ENCODE measurements at regions not wholly inside any gene's neighbourhood (a gene's known extent, or its start where the extent isn't known, plus 50 kb on each side); places are given as distances from the start of the nearest gene placed in this dataset.
"Not testable (repeated sequence)": the region's sequence is repeated elsewhere in the genome, so short reads cannot be mapped to it uniquely, and the experiment has no call there.

GRCh38 chr17:55911186-55911585, 160.3 kb downstream of the PCTP start:
- no peak overlapping the region for H3K9ac ChIP-seq (ENCODE audit: low read depth, low read length)
- H3K4me1 ChIP-seq (ENCODE audit: control insufficient read depth, insufficient read depth, low read length), result no peaks in the 10 kb centered on the region
- no peak overlapping the region for H3K4me2 ChIP-seq (ENCODE audit: low read length)
- H3K9me3 ChIP-seq (replicated peaks; ENCODE audit: low read length), result no peaks in the 10 kb centered on the region
- no peaks in the 10 kb centered on the region for H3K36me3 ChIP-seq (ENCODE audit: insufficient read depth, low read length)
- H3K4me3 ChIP-seq (ENCODE audit: low read length), result no peak overlapping the region
- no peaks in the 10 kb centered on the region for H3K27me3 ChIP-seq (ENCODE audit: control insufficient read depth, insufficient read depth, low read length)

- no peak overlapping the region for H3K4me3 ChIP-seq (ENCODE audit: low read length)
- no peak overlapping the region for H3K9ac ChIP-seq (ENCODE audit: low read depth, low read length)
- no peaks in the 10 kb centered on the region for H3K4me1 ChIP-seq (ENCODE audit: control insufficient read depth, insufficient read depth, low read length)
- no peaks in the 10 kb centered on the region for H3K27me3 ChIP-seq (ENCODE audit: control insufficient read depth, insufficient read depth, low read length)
- H3K4me2 ChIP-seq (ENCODE audit: low read length), result no peak overlapping the region
- H3K36me3 ChIP-seq (ENCODE audit: insufficient read depth, low read length), result no peaks in the 10 kb centered on the region
- H3K9me3 ChIP-seq (replicated peaks; ENCODE audit: low read length), result no peaks in the 10 kb centered on the region
Observed at GRCh38 chr17:55925440-55925839, 174.6 kb downstream of the PCTP start.

- no peaks in the 10 kb centered on the region for H3K36me3 ChIP-seq (ENCODE audit: insufficient read depth, low read length)
- no peak overlapping the region for H3K4me3 ChIP-seq (ENCODE audit: low read length)
- no peaks in the 10 kb centered on the region for H3K9me3 ChIP-seq (replicated peaks; ENCODE audit: low read length)
- H3K4me2 ChIP-seq (ENCODE audit: low read length), result peak overlapping the region; percentile 16
- H3K27me3 ChIP-seq (ENCODE audit: control insufficient read depth, insufficient read depth, low read length), result no peaks in the 10 kb centered on the region
- H3K4me1 ChIP-seq (ENCODE audit: control insufficient read depth, insufficient read depth, low read length), result no peaks in the 10 kb centered on the region
- no peak overlapping the region for H3K9ac ChIP-seq (ENCODE audit: low read depth, low read length)
Observed at GRCh38 chr17:55926276-55926990, 175.6 kb downstream of the PCTP start.

- Histone ChIP-seq H3K9ac (ENCODE audit: low read depth, low read length) (no peak overlapping the region), H3K4me3 (ENCODE audit: low read length) (no peak overlapping the region)
Observed at GRCh38 chr17:55930291-55930809, 179.5 kb downstream of the PCTP start.

GRCh38 chr17:55931446-55931845, 180.6 kb downstream of the PCTP start:
- H3K4me2 ChIP-seq (ENCODE audit: low read length), result no peak overlapping the region
- H3K27me3 ChIP-seq (ENCODE audit: control insufficient read depth, insufficient read depth, low read length), result no peaks in the 10 kb centered on the region
- no peaks in the 10 kb centered on the region for H3K9me3 ChIP-seq (replicated peaks; ENCODE audit: low read length)
- H3K4me1 ChIP-seq (ENCODE audit: control insufficient read depth, insufficient read depth, low read length), result no peaks in the 10 kb centered on the region
- no peaks in the 10 kb centered on the region for H3K36me3 ChIP-seq (ENCODE audit: insufficient read depth, low read length)
- H3K4me3 ChIP-seq (ENCODE audit: low read length), result no peak overlapping the region
- no peak overlapping the region for H3K9ac ChIP-seq (ENCODE audit: low read depth, low read length)

More at GRCh38 chr17:55930291-55930809, 179.5 kb downstream of the PCTP start:
- H3K4me1 ChIP-seq (ENCODE audit: control insufficient read depth, insufficient read depth, low read length), result no peaks in the 10 kb centered on the region
- H3K4me2 ChIP-seq (ENCODE audit: low read length), result no peak overlapping the region
- H3K9me3 ChIP-seq (replicated peaks; ENCODE audit: low read length), result no peaks in the 10 kb centered on the region
- H3K36me3 ChIP-seq (ENCODE audit: insufficient read depth, low read length), result no peaks in the 10 kb centered on the region
- no peaks in the 10 kb centered on the region for H3K27me3 ChIP-seq (ENCODE audit: control insufficient read depth, insufficient read depth, low read length)

GRCh38 chr17:55932973-55933372, 182.1 kb downstream of the PCTP start:
- Histone ChIP-seq H3K27me3 (ENCODE audit: control insufficient read depth, insufficient read depth, low read length) (no peaks in the 10 kb centered on the region), H3K4me3 (ENCODE audit: low read length) (no peak overlapping the region), H3K4me1 (ENCODE audit: control insufficient read depth, insufficient read depth, low read length) (no peaks in the 10 kb centered on the region), H3K4me2 (ENCODE audit: low read length) (no peak overlapping the region), H3K9ac (ENCODE audit: low read depth, low read length) (no peak overlapping the region), H3K36me3 (ENCODE audit: insufficient read depth, low read length) (no peaks in the 10 kb centered on the region), H3K9me3 (replicated peaks; ENCODE audit: low read length) (no peaks in the 10 kb centered on the region)

GRCh38 chr17:55939181-55939810, 188.4 kb downstream of the PCTP start:
- not testable (repeated sequence) for H3K4me3 ChIP-seq (ENCODE audit: low read length); H3K36me3 ChIP-seq (ENCODE audit: insufficient read depth, low read length); H3K9ac ChIP-seq (ENCODE audit: low read depth, low read length); H3K4me1 ChIP-seq (ENCODE audit: control insufficient read depth, insufficient read depth, low read length); H3K4me2 ChIP-seq (ENCODE audit: low read length); H3K9me3 ChIP-seq (replicated peaks; ENCODE audit: low read length); H3K27me3 ChIP-seq (ENCODE audit: control insufficient read depth, insufficient read depth, low read length)

GRCh38 chr17:55959756-55960155, 193.5 kb upstream of the ANKFN1 start:
- Histone ChIP-seq H3K9ac (ENCODE audit: low read depth, low read length) (no peak overlapping the region), H3K9me3 (replicated peaks; ENCODE audit: low read length) (no peaks in the 10 kb centered on the region), H3K36me3 (ENCODE audit: insufficient read depth, low read length) (no peaks in the 10 kb centered on the region), H3K4me3 (ENCODE audit: low read length) (no peak overlapping the region), H3K27me3 (ENCODE audit: control insufficient read depth, insufficient read depth, low read length) (peaks cover 4% of the 10 kb centered on the region), H3K4me2 (ENCODE audit: low read length) (no peak overlapping the region), H3K4me1 (ENCODE audit: control insufficient read depth, insufficient read depth, low read length) (no peaks in the 10 kb centered on the region)

- Histone ChIP-seq H3K27me3 (ENCODE audit: control insufficient read depth, insufficient read depth, low read length) (peaks cover 4% of the 10 kb centered on the region), H3K4me1 (ENCODE audit: control insufficient read depth, insufficient read depth, low read length) (no peaks in the 10 kb centered on the region), H3K4me3 (ENCODE audit: low read length) (no peak overlapping the region), H3K9me3 (replicated peaks; ENCODE audit: low read length) (no peaks in the 10 kb centered on the region), H3K4me2 (ENCODE audit: low read length) (no peak overlapping the region), H3K9ac (ENCODE audit: low read depth, low read length) (no peak overlapping the region), H3K36me3 (ENCODE audit: insufficient read depth, low read length) (no peaks in the 10 kb centered on the region)
Observed at GRCh38 chr17:55961386-55961785, 191.9 kb upstream of the ANKFN1 start.

GRCh38 chr17:55962951-55963401, 190.3 kb upstream of the ANKFN1 start:
- no peak overlapping the region for H3K9ac ChIP-seq (ENCODE audit: low read depth, low read length)
- H3K27me3 ChIP-seq (ENCODE audit: control insufficient read depth, insufficient read depth, low read length), result peaks cover 4% of the 10 kb centered on the region
- no peak overlapping the region for H3K4me2 ChIP-seq (ENCODE audit: low read length)
- H3K36me3 ChIP-seq (ENCODE audit: insufficient read depth, low read length), result no peaks in the 10 kb centered on the region
- no peaks in the 10 kb centered on the region for H3K4me1 ChIP-seq (ENCODE audit: control insufficient read depth, insufficient read depth, low read length)
- H3K4me3 ChIP-seq (ENCODE audit: low read length), result no peak overlapping the region
- no peaks in the 10 kb centered on the region for H3K9me3 ChIP-seq (replicated peaks; ENCODE audit: low read length)

GRCh38 chr17:55964191-55964590, 189.1 kb upstream of the ANKFN1 start:
- no peak overlapping the region for H3K9ac ChIP-seq (ENCODE audit: low read depth, low read length)
- no peak overlapping the region for H3K4me3 ChIP-seq (ENCODE audit: low read length)
- H3K9me3 ChIP-seq (replicated peaks; ENCODE audit: low read length), result no peaks in the 10 kb centered on the region
- no peaks in the 10 kb centered on the region for H3K27me3 ChIP-seq (ENCODE audit: control insufficient read depth, insufficient read depth, low read length)
- no peak overlapping the region for H3K4me2 ChIP-seq (ENCODE audit: low read length)
- H3K36me3 ChIP-seq (ENCODE audit: insufficient read depth, low read length), result no peaks in the 10 kb centered on the region
- no peaks in the 10 kb centered on the region for H3K4me1 ChIP-seq (ENCODE audit: control insufficient read depth, insufficient read depth, low read length)

- Histone ChIP-seq H3K27me3 (ENCODE audit: control insufficient read depth, insufficient read depth, low read length) (no peaks in the 10 kb centered on the region), H3K4me1 (ENCODE audit: control insufficient read depth, insufficient read depth, low read length) (no peaks in the 10 kb centered on the region), H3K4me3 (ENCODE audit: low read length) (no peak overlapping the region), H3K36me3 (ENCODE audit: insufficient read depth, low read length) (no peaks in the 10 kb centered on the region), H3K9ac (ENCODE audit: low read depth, low read length) (no peak overlapping the region), H3K4me2 (ENCODE audit: low read length) (no peak overlapping the region), H3K9me3 (replicated peaks; ENCODE audit: low read length) (no peaks in the 10 kb centered on the region)
Observed at GRCh38 chr17:55965051-55965450, 188.2 kb upstream of the ANKFN1 start.

Measured in skeletal muscle satellite cell (primary cell).